Naive thymus-derived CD4-positive, alpha-beta T cell (primary cell): ENCODE measurements at regions not wholly inside any gene's neighbourhood (a gene's known extent, or its start where the extent isn't known, plus 50 kb on each side); places are given as distances from the start of the nearest gene placed in this dataset.

Source experiments
- ATAC-seq: fragments of 150-1000 bp; cut with Tn5 transposase; 2 replicates; pipeline ENCODE4 v1.10.0; 2021; ENCODE audit warnings: mild to moderate bottlenecking, moderate library complexity
- CTCF ChIA-PET: fragments of 350-600 bp; sonication (Branson Sonifier 250); formaldehyde crosslinking; loops from one replicate; lab custom pipeline; 2021; ENCODE audit warnings: antibody characterized with exemption; lab: Charles Lee
- POLR2A ChIA-PET: fragments of 350-600 bp; sonication (Branson Sonifier 250); formaldehyde crosslinking; loops from one replicate; lab custom pipeline; 2021; ENCODE audit warnings: antibody characterized with exemption, inconsistent platforms; lab: Charles Lee
- DNase-seq, 9 donors: peaks; one replicate each; pipeline versions ENCODE4 v3.0.0 to v3.0.0-alpha.2; 2020 to 2022; ENCODE audit warnings: mixed read lengths in 1 of 9
- H3K27ac ChIP-seq: one replicate; pipeline ENCODE4 v1.7.0; 2013; ENCODE audit warnings: mild to moderate bottlenecking, low read depth, low read length, moderate library complexity
- H3K27me3 ChIP-seq, 2 donors: one replicate each; pipeline ENCODE4 v1.7.0; 2013; ENCODE audit warnings: low read length in 2 of 2, mild to moderate bottlenecking in 2 of 2, moderate library complexity in 2 of 2; ENCODE audit not compliant: control insufficient read depth in 2 of 2, insufficient read depth in 2 of 2
- H3K36me3 ChIP-seq, 3 experiments: 1 replicate in 2 of 3; 2 replicates in 1 of 3; pipeline ENCODE4 v1.7.0; 2013; ENCODE audit warnings: low read length in 3 of 3, mild to moderate bottlenecking in 3 of 3, moderate library complexity in 1 of 3; ENCODE audit not compliant: insufficient read depth in 3 of 3, control insufficient read depth in 2 of 3
- H3K4me1 ChIP-seq, 2 donors: one replicate each; pipeline ENCODE4 v1.7.0; 2013; ENCODE audit warnings: low read length in 2 of 2, mild to moderate bottlenecking in 2 of 2, moderate library complexity in 1 of 2; ENCODE audit not compliant: control insufficient read depth in 2 of 2, insufficient read depth in 2 of 2
- H3K4me3 ChIP-seq: 2 replicates; pipeline ENCODE4 v1.7.0; 2013; ENCODE audit warnings: mild to moderate bottlenecking, low read length
- H3K9me3 ChIP-seq, 3 experiments: 1 replicate in 2 of 3; 2 replicates in 1 of 3; pipeline ENCODE4 v1.7.0; 2013; ENCODE audit warnings: low read length in 3 of 3; ENCODE audit not compliant: control insufficient read depth in 2 of 3
- H3K27ac Mint-ChIP-seq, 9 donors: one replicate each; pipeline ENCODE4 v1.8.0; 2020 to 2022; ENCODE audit warnings: mixed read lengths in 9 of 9, mild to moderate bottlenecking in 8 of 9, moderate library complexity in 5 of 9, inconsistent platforms in 2 of 9
- H3K27me3 Mint-ChIP-seq, 5 donors: one replicate each; pipeline ENCODE4 v1.8.0; 2021 to 2022; ENCODE audit warnings: mixed read lengths in 5 of 5, mild to moderate bottlenecking in 1 of 5
- H3K36me3 Mint-ChIP-seq, 5 donors: one replicate each; pipeline ENCODE4 v1.8.0; 2020 to 2022; ENCODE audit warnings: mixed read lengths in 5 of 5, mild to moderate bottlenecking in 3 of 5, inconsistent platforms in 1 of 5
- H3K4me1 Mint-ChIP-seq, 7 donors: one replicate each; pipeline ENCODE4 v1.8.0; 2020 to 2022; ENCODE audit warnings: mixed read lengths in 7 of 7, mild to moderate bottlenecking in 3 of 7, inconsistent platforms in 1 of 7
- H3K4me3 Mint-ChIP-seq, 10 donors: one replicate each; pipeline ENCODE4 v1.8.0; 2020 to 2022; ENCODE audit warnings: mild to moderate bottlenecking in 10 of 10, mixed read lengths in 10 of 10, moderate library complexity in 6 of 10, inconsistent platforms in 2 of 10
- H3K9me3 Mint-ChIP-seq, 11 donors: one replicate each; pipeline ENCODE4 v1.8.0; 2020 to 2022; ENCODE audit warnings: mixed read lengths in 11 of 11, mild to moderate bottlenecking in 4 of 11, inconsistent platforms in 1 of 11, moderate library complexity in 1 of 11
- intact Hi-C, 2 donors: fragments of 100-400 bp; cut with micrococcal nuclease; formaldehyde crosslinking; loops; one replicate each; pipeline ENCODE4 v1.15.1; 2023

DNA sequence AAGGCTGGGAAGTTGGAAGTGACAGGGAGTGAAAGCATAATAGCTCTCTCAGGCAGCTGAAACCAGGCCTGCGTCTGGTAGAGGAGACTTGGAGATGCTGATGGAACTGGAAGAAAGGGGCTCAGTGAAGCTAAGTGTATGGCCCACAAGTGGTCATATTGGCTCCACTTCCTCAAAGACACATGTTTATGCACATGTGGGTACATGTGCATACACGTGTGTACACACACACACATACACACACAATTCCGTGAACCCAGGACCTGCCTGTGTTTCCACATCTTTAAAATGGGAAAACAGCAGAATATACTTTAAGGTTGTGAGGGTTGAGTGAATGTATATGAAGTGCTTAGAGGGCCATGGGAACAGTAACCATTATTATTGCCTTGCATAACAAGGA, 160.9 kb downstream of the ARL6IP6 start:
- no peak overlapping the region for H3K4me3 Mint-ChIP-seq
- H3K9me3 ChIP-seq, result no peaks in the 10 kb centered on the region
- H3K9me3 Mint-ChIP-seq, result peaks cover 0 to 17% (median 0%) of the 10 kb centered on the region in 11 donors
- no peaks in the 10 kb centered on the region for H3K4me1 Mint-ChIP-seq
- H3K36me3 Mint-ChIP-seq, result no peaks in the 10 kb centered on the region
- H3K27ac Mint-ChIP-seq, result no peak overlapping the region
- intact Hi-C loops, result no loop called here
- POLR2A ChIA-PET, result no interaction called here
- no peak for DNase-seq
- no peak overlapping the region for H3K4me3 ChIP-seq
- peaks cover 0 to 18% (median 7%) of the 10 kb centered on the region in 5 donors for H3K27me3 Mint-ChIP-seq
- CTCF ChIA-PET, result no interaction called here
- ATAC-seq, result no peak
- no peaks in the 10 kb centered on the region for H3K4me1 ChIP-seq
- no peak overlapping the region for H3K27ac ChIP-seq
- H3K36me3 ChIP-seq, result no peaks in the 10 kb centered on the region
- H3K27me3 ChIP-seq, result no peaks in the 10 kb centered on the region

DNA sequence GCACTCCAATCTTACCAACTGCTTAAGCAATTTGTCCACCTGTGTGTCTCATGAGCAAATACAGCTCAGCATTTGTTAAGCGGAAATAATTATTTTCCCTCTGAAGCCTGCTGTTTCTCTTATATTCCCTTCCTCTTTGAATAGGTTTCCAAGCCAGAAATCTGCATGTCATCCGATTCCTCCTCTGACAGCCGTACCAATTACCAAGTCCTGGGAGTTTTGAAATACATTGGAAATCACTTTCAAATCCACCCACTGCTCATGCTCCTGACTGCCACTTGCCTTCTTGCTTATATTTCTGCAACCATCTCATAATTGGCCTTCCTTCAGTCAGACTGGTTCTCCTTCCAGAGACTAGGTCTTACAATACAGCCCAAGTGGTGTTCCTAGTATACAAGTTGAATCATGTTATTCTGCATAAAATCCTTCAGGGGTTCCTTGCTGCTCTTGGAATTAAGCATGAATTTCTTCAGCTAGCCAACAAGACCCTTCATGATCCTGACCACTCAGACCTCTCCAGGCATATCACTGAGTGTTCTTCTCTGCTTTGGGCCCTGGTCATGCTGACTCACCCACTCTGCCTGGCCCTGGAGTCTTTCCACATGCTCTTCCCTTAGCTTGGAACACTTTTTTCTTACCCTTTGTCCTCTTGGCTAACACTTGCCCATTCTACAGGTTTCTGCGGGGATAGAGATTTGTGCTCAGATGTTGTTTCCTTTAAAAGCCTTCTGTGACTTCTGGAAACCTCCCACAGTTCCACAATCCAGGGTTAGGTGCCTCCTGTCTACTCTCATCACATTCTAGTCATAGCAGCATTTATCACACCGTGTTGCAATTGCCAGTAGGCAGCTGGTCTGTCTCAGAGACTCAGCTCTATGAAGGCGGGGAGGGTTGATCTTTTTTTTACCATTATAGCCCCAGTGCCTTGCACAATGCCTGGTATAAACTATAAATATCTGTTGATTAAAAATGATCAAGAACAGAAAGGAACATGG, 157.6 kb downstream of the ARL6IP6 start:
- Histone ChIP-seq H3K36me3 (no peaks in the 10 kb centered on the region), H3K9me3 (no peaks in the 10 kb centered on the region), H3K27me3 (no peaks in the 10 kb centered on the region), H3K4me1 (no peaks in the 10 kb centered on the region), H3K27ac (no peak overlapping the region), H3K4me3 (no peak overlapping the region)
- Mint-ChIP-seq H3K27me3 (peaks cover 0 to 23% (median 7%) of the 10 kb centered on the region in 5 donors), H3K4me1 (no peaks in the 10 kb centered on the region), H3K36me3 (no peaks in the 10 kb centered on the region), H3K27ac (no peak overlapping the region), H3K4me3 (no peak overlapping the region), H3K9me3 (peaks cover 0 to 9% (median 0%) of the 10 kb centered on the region in 11 donors)
- ChIA-PET POLR2A (no interaction called here), CTCF (no interaction called here)
- intact Hi-C loops, result no loop called here
- ATAC-seq, result no peak
- no peak for DNase-seq

DNA sequence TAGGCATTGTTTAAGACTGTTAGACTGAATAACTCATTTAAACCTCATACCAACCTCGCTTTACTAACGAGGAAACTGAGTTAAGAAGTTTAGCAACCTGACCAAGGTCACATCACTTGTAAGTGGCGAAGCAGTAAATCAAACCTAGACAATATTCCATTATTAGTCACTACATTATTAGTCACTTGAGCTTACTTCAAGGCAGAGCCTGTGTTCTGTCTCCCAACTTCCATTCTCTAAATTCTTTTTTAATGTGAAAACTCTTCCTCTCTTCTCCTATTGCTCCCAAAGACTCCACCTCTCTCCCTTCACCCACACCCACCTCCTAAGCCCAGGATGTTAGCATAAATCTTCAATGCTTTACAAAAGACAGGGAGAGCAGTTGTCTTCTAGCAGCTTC, 156.5 kb downstream of the ARL6IP6 start:
- no peaks in the 10 kb centered on the region for H3K36me3 ChIP-seq
- intact Hi-C loops, result no loop called here
- H3K27me3 ChIP-seq, result no peaks in the 10 kb centered on the region
- no peaks in the 10 kb centered on the region for H3K4me1 ChIP-seq
- H3K4me3 ChIP-seq, result no peak overlapping the region
- H3K36me3 Mint-ChIP-seq, result no peaks in the 10 kb centered on the region
- ChIA-PET CTCF (no interaction called here), POLR2A (no interaction called here)
- no peak overlapping the region for H3K27ac Mint-ChIP-seq
- no peaks in the 10 kb centered on the region for H3K4me1 Mint-ChIP-seq
- H3K27ac ChIP-seq, result no peak overlapping the region
- DNase-seq (no peak), ATAC-seq (no peak)
- no peak overlapping the region for H3K4me3 Mint-ChIP-seq
- no peaks in the 10 kb centered on the region for H3K9me3 ChIP-seq
- H3K9me3 Mint-ChIP-seq, result peaks cover 0 to 4% (median 0%) of the 10 kb centered on the region in 11 donors
- H3K27me3 Mint-ChIP-seq, result peaks cover 0 to 23% (median 7%) of the 10 kb centered on the region in 5 donors

DNA sequence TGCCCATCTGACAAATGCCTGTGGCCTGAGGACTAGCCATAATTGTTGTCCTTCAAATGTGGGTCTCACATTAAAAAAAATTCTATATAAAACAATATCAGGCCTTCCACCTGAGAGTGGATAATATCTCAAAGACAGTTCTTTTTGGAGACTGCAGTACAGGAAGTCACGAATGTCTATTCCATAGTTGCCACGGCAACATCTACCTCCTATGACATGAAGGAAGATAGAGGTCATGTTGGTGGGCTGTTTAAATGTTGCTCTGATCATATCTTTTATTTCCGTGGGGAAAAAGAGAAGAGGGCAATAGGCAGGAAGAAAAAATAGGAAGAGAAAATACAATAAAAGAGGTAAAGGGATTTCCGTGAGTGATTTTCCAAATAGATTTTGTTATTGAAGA, 151.8 kb downstream of the ARL6IP6 start:
- Mint-ChIP-seq H3K36me3 (no peaks in the 10 kb centered on the region), H3K9me3 (peaks cover 0 to 2% (median 0%) of the 10 kb centered on the region in 11 donors), H3K4me1 (no peaks in the 10 kb centered on the region), H3K27me3 (peaks cover 0 to 5% (median 0%) of the 10 kb centered on the region in 5 donors), H3K4me3 (no peak overlapping the region), H3K27ac (no peak overlapping the region)
- no peak for ATAC-seq
- H3K36me3 ChIP-seq, result no peaks in the 10 kb centered on the region
- intact Hi-C loops, result no loop called here
- H3K4me3 ChIP-seq, result no peak overlapping the region
- no peak for DNase-seq
- POLR2A ChIA-PET, result no interaction called here
- no peaks in the 10 kb centered on the region for H3K4me1 ChIP-seq
- no peaks in the 10 kb centered on the region for H3K27me3 ChIP-seq
- no peaks in the 10 kb centered on the region for H3K9me3 ChIP-seq
- CTCF ChIA-PET, result no interaction called here
- no peak overlapping the region for H3K27ac ChIP-seq

DNA sequence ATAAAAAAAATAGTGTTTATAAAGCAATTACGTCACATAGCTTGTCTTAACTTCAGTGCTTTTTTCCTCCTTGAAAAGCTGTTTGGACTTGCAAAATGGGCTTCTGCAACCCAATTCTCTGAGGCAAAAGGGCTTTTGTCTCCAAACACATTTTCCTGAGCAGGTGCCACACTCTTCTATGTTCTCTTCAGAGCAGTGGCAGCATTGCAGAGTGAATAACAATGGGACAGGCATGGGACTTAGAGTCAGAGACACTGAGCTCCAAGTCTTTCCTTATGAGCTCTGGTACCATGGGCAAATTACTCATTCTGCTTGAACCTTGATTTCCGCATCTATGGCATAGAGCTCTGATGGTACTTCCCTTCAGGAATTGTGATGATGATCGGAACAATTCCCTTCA, 149.0 kb downstream of the ARL6IP6 start:
- Histone ChIP-seq H3K4me3 (no peak overlapping the region), H3K9me3 (peaks cover 0 to 8% (median 0%) of the 10 kb centered on the region in 3 experiments), H3K4me1 (no peaks in the 10 kb centered on the region), H3K27me3 (no peaks in the 10 kb centered on the region), H3K36me3 (no peaks in the 10 kb centered on the region), H3K27ac (no peak overlapping the region)
- no peak overlapping the region for H3K27ac Mint-ChIP-seq
- no peak overlapping the region for H3K4me3 Mint-ChIP-seq
- no peaks in the 10 kb centered on the region for H3K36me3 Mint-ChIP-seq
- peaks cover 0 to 21% (median 14%) of the 10 kb centered on the region in 11 donors for H3K9me3 Mint-ChIP-seq
- H3K27me3 Mint-ChIP-seq, result peaks cover 0 to 7% (median 0%) of the 10 kb centered on the region in 5 donors
- DNase-seq (no peak), ATAC-seq (no peak)
- POLR2A ChIA-PET, result no interaction called here
- CTCF ChIA-PET, result no interaction called here
- H3K4me1 Mint-ChIP-seq, result no peaks in the 10 kb centered on the region
- intact Hi-C loops, result no loop called here

DNA sequence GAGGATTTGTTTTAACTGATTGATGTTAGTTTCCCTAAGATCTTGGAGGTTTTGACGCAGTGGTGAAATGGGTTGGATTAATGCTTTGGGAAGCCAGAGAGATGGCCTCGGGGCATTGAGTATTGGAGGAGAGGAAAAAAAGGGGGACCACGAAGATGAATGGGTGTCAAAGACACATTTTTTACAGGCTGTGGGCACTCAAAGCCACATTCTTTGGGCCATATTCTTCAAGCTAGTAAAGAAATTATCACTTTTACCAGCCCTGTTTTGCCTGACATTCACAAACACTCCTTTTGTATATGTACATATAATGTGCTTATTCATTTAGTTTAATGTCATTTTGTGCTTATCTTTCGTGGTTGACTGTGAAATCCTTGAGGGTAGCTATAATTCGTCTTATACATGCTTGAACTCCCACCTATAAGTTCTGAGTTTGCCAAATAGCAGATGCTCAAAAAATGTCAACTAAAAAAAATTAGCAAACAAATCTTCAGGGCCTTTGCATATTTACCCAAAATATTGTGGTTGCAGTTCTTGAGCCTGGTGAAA, 146.3 kb downstream of the ARL6IP6 start:
- Histone ChIP-seq H3K27me3 (no peaks in the 10 kb centered on the region), H3K27ac (no peak overlapping the region), H3K9me3 (peaks cover 0 to 8% (median 0%) of the 10 kb centered on the region in 3 experiments), H3K4me3 (no peak overlapping the region), H3K4me1 (no peaks in the 10 kb centered on the region), H3K36me3 (no peaks in the 10 kb centered on the region)
- H3K9me3 Mint-ChIP-seq, result peaks cover 6 to 40% (median 29%) of the 10 kb centered on the region in 11 donors
- ATAC-seq (no peak), DNase-seq (no peak)
- peaks cover 0 to 23% (median 0%) of the 10 kb centered on the region in 5 donors for H3K27me3 Mint-ChIP-seq
- POLR2A ChIA-PET, result no interaction called here
- CTCF ChIA-PET, result no interaction called here
- H3K4me3 Mint-ChIP-seq, result no peak overlapping the region
- H3K27ac Mint-ChIP-seq, result no peak overlapping the region
- intact Hi-C loops, result no loop called here
- no peaks in the 10 kb centered on the region for H3K4me1 Mint-ChIP-seq
- H3K36me3 Mint-ChIP-seq, result peaks cover 0 to 14% (median 2%) of the 10 kb centered on the region in 5 donors
